Motor neuron (in vitro differentiated cells): ENCODE measurements at regions not wholly inside any gene's neighbourhood (a gene's known extent, or its start where the extent isn't known, plus 50 kb on each side); places are given as distances from the start of the nearest gene placed in this dataset.
A peak's percentile ranks its signal among the peaks of the same experiment; 100 is the strongest.

Source experiments
- ATAC-seq, 8 experiments: fragments of 200-7000 bp; cut with Tn5 transposase; replicated peaks in 6 of 8; 2 replicates each; pipeline ENCODE4 v1.8.0; 2021; ENCODE audit warnings: mild to moderate bottlenecking in 8 of 8, moderate library complexity in 8 of 8
- H3K27ac ChIP-seq, 2 donors: fragments of 250-450 bp; sonication (Bioruptor Pico); 2 replicates each; pipeline ENCODE4 v1.9.0; 2021; ENCODE audit warnings: antibody characterized with exemption in 2 of 2, mild to moderate bottlenecking in 2 of 2, moderate library complexity in 1 of 2
- H3K4me1 ChIP-seq, 2 donors: fragments of 250-450 bp; sonication (Bioruptor Pico); replicated peaks in 1 of 2; 2 replicates each; pipeline ENCODE4 v1.6.1; 2021; ENCODE audit warnings: antibody characterized with exemption in 2 of 2, mild to moderate bottlenecking in 2 of 2, moderate library complexity in 1 of 2
- H3K4me3 ChIP-seq, 5 donors: fragments of 250-450 bp; sonication (Bioruptor Pico); 2 replicates each; pipeline ENCODE4 v1.9.0; 2021; ENCODE audit warnings: antibody characterized with exemption in 5 of 5, mild to moderate bottlenecking in 5 of 5, moderate library complexity in 4 of 5
- WGBS, 10 experiments: fragments of 450-650 bp; shearing (Covaris generic); methylation state at CpG; one replicate each; pipeline ENCODE4 v1.0.0; 2022; 5-methylcytosine and 5-hydroxymethylcytosine counted together
- in situ Hi-C, 9 experiments: fragments of 400-800 bp; cut with MboI; loops; one replicate each; pipeline ENCODE4 v1.15.0; 2021; ENCODE audit warnings: low sequenced_read_pairs in 9 of 9, low pct_unique_long_range_greater_than_20kb in 2 of 9; ENCODE audit not compliant: unreplicated experiment in 9 of 9

DNA sequence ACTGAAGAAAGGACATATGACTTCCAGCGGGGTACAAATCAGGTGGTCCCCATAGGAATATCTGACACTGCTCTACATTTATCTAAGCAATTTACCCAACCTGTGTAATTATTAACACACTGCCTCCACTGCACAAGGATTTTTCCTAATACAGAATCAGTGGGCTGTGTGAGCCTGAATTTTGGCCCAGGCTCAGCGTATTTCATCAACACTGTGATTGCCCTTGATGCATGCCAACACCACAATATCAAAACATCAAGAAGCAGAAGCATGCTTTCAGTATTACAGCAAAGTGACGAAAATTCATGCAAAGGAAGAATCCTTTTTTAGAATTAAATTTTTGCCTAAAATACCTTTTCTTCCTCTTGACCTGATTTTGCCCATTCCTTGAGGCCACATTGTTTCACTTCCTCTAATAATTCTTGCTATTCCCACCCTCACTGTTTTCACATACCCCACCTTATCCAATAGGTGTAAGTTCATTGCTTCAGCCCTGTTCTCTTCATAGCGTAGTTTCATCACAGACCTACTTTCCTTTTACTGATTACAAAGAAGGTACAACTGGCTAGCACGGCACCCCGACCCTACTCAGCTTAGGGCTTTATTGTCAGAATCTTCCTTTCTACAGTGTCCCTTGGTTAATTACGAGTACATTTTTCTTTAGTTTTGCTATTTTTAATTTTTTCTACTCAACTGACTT, 83.7 kb upstream of the PTCHD4 start:
- no peak overlapping the region for H3K4me3 ChIP-seq
- H3K4me1 ChIP-seq, result peaks cover 3 to 4% of the 10 kb centered on the region in 2 donors
- in situ Hi-C loops, result no loop called here
- peak in 1 of 8 experiments; percentile 32 for ATAC-seq
- WGBS, 10 experiments, result 28 to 100% (median 84%) methylated on average over 1 to 7 of the region's 7 CpGs
- no peak overlapping the region for H3K27ac ChIP-seq

DNA sequence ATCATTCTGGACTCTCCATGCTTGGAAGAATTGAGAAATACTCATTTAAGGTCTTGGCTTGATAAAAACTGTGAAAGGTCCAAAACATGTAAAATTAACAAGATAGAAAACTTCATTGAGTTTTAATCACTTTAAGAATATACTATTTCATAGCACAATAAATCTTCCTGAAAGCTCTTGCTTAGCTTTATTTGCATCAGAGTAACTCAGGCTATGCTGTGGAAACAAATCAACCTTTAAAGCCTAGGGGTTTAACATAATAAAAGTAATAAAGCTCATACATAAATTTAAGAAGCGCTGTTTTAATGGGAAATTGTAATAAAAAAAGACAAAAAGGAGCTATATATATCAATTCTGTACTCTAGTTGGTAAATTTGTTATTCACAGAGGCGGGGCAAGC, 77.2 kb upstream of the PTCHD4 start:
- 0 to 100% (median 64%) methylated on average over 1 to 2 of the region's 2 CpGs for WGBS, 10 experiments
- Histone ChIP-seq H3K4me1 (peaks cover 0 to 25% of the 10 kb centered on the region in 2 donors), H3K27ac (no peak overlapping the region), H3K4me3 (no peak overlapping the region)
- peak in 3 of 8 experiments; percentile 16 to 54 (median 25) for ATAC-seq
- in situ Hi-C loops, result no loop called here

DNA sequence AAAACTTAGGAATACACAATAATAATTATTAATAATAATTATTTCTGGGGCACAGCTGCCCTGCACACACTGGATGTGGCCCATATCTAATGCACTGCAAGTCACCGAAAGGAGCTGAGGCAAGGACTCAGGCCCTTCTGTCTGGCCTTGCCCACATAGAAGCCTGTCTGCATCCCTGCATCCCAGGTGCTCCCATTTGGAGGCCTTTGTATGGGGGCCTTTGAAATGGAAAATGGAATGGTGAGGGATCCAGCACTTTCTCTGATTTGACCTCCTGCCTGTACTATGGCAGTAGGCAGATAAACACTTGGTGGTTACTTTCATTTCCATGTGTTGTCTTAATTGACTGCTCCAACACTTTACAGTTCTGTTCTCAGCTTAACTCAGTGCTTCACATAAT, 75.7 kb upstream of the PTCHD4 start:
- 78 to 100% (median 83%) methylated on average over 1 of the region's 1 CpG; no CpG with 5 or more reads in 6 of the 10 experiments for WGBS, 10 experiments
- Histone ChIP-seq H3K27ac (no peak overlapping the region), H3K4me3 (no peak overlapping the region), H3K4me1 (peaks cover 0 to 25% of the 10 kb centered on the region in 2 donors)
- no peak for ATAC-seq
- in situ Hi-C loops, result no loop called here

DNA sequence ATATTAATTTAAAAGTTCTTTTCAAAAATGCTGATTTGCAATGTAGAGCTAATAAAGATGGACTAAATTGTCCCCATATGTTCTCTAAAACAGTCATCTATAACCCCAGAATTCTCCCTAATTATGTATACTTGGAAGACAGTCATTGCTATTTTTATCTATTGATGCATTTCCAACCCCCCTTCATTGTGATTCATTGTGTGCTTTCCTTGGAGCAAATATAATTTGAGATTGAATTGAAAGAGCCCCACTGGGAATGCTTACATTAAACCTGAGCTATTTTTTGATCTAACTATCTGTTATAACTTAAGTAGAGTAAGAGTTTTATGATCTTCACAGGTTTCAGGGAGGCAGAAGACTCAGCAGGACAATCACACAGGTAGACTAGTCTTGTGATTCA, 73.7 kb upstream of the PTCHD4 start:
- H3K4me1 ChIP-seq, result peaks cover 0 to 25% of the 10 kb centered on the region in 2 donors
- in situ Hi-C loops, result no loop called here
- no peak overlapping the region for H3K27ac ChIP-seq
- no peak overlapping the region for H3K4me3 ChIP-seq
- peak in 4 of 8 experiments; percentile 52 to 66 (median 53) for ATAC-seq

DNA sequence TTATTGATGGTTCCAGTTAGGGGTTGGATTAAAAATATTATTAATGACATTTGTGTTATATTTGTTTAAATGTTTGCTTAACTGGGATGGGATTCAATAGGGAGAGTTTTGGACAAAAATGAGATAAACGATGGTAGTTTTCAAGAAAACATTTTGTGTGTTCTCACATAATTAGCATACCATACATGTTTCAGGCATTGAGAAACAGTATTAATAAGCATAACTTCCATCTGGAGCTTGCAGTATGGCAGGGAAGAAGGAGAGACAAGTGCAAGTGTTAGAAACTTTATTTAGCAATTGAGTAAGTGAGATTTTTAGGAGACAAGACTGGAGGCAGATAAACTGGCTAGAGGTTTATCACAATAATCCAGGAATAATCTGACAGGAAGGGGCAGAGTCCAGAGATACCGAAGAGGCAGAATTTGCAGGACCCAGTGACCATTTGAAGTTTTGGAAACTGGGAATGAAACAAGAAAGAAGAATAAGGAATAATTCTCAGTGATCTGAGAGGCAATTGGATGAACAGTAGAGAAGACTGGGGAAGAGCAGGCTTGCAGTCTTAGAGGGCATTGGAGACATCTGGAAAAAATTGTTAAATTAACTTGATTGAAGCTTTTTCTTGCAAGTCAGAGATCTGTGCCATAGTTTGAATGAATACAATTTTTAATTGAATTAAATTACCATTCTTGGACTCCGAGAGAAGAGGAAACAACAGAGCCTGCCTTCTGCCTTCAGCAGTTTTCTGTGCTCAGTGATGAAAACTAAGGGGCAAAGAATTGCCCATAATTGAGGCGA, 73.0 kb upstream of the PTCHD4 start:
- Histone ChIP-seq H3K27ac (no peak overlapping the region), H3K4me3 (no peak overlapping the region), H3K4me1 (peaks cover 0 to 25% of the 10 kb centered on the region in 2 donors)
- ATAC-seq, result peak in 1 of 8 experiments; percentile 7
- in situ Hi-C loops, result no loop called here
- 3 to 94% (median 58%) methylated on average over 1 to 4 of the region's 4 CpGs for WGBS, 10 experiments

DNA sequence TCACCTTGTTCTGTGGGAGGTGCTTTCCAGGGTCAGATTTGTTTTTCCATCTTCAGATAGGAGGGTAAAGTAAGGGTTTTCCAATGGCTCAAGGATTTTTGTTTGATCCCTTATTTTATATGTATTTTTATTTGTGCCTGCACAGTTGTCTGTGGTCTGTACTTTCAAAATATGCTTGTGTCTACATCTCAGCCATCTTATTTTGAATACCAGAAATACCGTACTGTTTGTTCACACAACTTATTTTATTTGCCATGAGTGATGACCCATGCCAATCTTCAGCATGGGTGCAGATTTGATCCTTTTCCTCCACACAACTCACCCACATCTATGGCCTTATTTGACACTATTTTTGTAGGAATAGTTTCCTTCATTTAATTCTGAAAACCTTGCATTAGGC, 72.2 kb upstream of the PTCHD4 start:
- 13 to 100% (median 33%) methylated on average over 1 of the region's 1 CpG; no CpG with 5 or more reads in 5 of the 10 experiments for WGBS, 10 experiments
- no peak for ATAC-seq
- peaks cover 0 to 22% of the 10 kb centered on the region in 2 donors for H3K4me1 ChIP-seq
- in situ Hi-C loops, result no loop called here
- no peak overlapping the region for H3K27ac ChIP-seq
- no peak overlapping the region for H3K4me3 ChIP-seq

DNA sequence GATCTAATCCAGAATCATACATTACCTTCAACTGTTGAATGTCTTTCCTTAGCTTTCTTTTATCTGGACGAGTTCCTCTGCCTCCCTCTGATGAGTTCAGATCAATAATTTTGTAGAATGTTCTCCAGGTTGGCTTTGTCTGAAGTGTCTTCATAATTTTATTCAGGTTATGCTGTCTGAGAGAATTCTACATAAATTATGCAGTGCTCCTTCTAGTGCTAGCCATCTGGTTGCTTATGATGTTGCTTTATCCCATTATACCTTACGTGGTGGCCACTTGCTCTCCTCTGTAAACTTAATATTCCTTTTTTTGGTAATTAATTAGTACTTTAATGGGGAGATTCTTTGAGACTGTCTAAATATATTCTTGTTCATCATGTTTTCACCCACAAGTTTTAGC, 67.7 kb upstream of the PTCHD4 start:
- ATAC-seq, result peak in 3 of 8 experiments; percentile 52 to 56 (median 53)
- H3K4me3 ChIP-seq, result no peak overlapping the region
- no peak overlapping the region for H3K27ac ChIP-seq
- peaks cover 0 to 3% of the 10 kb centered on the region in 2 donors for H3K4me1 ChIP-seq
- WGBS, 10 experiments, result 13 to 100% (median 59%) methylated on average over 2 of the region's 2 CpGs; no CpG with 5 or more reads in 2 of the 10 experiments
- in situ Hi-C loops, result no loop called here

DNA sequence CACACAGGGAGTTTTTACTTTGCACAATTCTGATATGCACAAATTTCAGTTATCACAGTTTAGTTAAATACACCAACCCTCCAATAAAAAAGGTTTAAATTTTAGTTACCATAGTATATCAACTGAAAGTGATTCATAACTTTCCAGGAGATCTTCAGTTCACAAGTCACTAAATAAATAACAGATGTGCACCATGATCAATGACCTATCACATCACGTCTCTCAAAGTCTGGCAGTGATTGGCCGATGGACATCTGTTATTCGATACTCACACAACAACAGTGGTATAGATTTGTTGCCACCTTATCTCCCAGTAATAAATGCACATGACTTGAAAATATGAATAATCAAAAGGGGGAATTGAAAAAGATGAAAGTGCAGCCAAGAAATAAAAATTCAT, 66.8 kb upstream of the PTCHD4 start:
- in situ Hi-C loops, result no loop called here
- H3K4me1 ChIP-seq, result peaks cover 0 to 3% of the 10 kb centered on the region in 2 donors
- 4 to 100% (median 25%) methylated on average over 3 of the region's 3 CpGs; no CpG with 5 or more reads in 4 of the 10 experiments for WGBS, 10 experiments
- H3K27ac ChIP-seq, result no peak overlapping the region
- ATAC-seq, result peak in 1 of 8 experiments; percentile 54
- no peak overlapping the region for H3K4me3 ChIP-seq

DNA sequence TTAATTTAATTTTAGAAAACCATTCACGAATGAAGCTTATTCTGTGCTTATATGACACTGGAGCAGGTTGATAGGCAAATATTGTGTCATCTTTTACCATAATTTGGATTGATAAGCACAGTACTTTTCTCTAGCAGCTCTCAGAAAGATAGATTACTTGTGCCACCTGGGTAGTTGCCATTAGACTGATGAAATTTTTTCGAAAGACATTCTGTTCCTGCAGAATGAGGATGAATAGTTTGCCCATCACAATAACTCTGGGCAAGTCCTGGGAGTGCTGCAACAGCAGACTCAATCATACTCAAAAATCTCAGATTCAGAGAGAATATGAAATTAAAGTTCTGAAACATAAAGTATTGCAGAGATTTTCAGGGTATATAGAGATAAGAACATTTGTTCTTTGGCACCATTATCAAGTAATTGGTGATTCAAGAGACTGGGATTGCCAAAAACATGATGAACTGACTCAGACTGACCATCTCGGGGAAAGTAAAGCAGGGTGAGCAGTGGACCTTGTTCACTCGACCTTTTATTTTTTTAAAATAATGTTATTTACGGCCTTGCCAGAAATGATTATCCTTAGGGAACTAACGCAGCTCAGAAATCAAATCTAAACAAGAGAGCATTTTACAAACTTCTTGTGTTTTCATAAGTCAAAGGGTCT, 65.8 kb upstream of the PTCHD4 start:
- ATAC-seq, result no peak
- WGBS, 10 experiments, result 4 to 97% (median 64%) methylated on average over 4 to 6 of the region's 6 CpGs
- Histone ChIP-seq H3K4me1 (peaks cover 0 to 3% of the 10 kb centered on the region in 2 donors), H3K27ac (no peak overlapping the region), H3K4me3 (no peak overlapping the region)
- in situ Hi-C loops, result no loop called here

DNA sequence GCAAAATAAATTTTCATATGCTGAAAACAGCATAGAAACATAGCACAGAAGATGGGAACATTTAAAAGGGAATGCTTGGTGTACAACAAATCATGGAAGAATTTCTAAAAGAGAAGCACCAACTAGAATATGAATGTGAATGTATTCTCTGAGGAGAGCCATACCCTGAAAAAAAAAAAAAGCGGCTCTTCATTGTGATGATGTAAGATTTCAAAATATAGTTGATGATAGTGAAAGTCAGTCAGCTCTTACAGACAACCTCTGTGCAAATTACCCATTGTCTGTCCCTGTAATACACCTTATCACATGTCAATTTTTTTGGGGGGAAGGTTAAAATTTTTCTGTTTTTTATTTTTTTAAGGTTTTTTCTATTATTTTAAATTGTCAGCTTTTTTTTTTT, 58.6 kb upstream of the PTCHD4 start:
- Histone ChIP-seq H3K27ac (no peak overlapping the region), H3K4me1 (peaks cover 0 to 6% of the 10 kb centered on the region in 2 donors), H3K4me3 (no peak overlapping the region)
- ATAC-seq, result peak in 5 of 8 experiments; percentile 26 to 67 (median 63)
- in situ Hi-C loops, result no loop called here
- 55 to 100% (median 91%) methylated on average over 1 of the region's 1 CpG; no CpG with 5 or more reads in 1 of the 10 experiments for WGBS, 10 experiments
